Omental fat pad (tissue), 3 donors: ENCODE measurements at regions not wholly inside any gene's neighbourhood (a gene's known extent, or its start where the extent isn't known, plus 50 kb on each side); places are given as distances from the start of the nearest gene placed in this dataset.

Experiments used
- ATAC-seq: fragments of 150-250 bp; one replicate; pipeline ENCODE4 v1.9.1; 2016; ENCODE audit warnings: mild to moderate bottlenecking, moderate library complexity; ENCODE audit not compliant: low FRiP score
- DNase-seq: peaks from one replicate; pipeline ENCODE4 v3.0.0-alpha.2; 2019; ENCODE audit warnings: low spot score
- CTCF ChIP-seq, 3 donors: fragments of 450-650 bp; IDR thresholded peaks; one replicate each; pipeline ENCODE4 v1.5.1; 2016 to 2017; ENCODE audit warnings: antibody characterized with exemption in 3 of 3, mild to moderate bottlenecking in 3 of 3, moderate library complexity in 2 of 3

- ATAC-seq (no peak), DNase-seq (no peak)
- TF ChIP-seq CTCF (IDR thresholded peaks at IDR 0.05) = no peak
These were observed 241.4 kb downstream of the CENPW start for GRCh38 chr6:126581316-126581715.

GRCh38 chr6:126600258-126600916 is 260.5 kb downstream of the CENPW start:
- TF ChIP-seq CTCF (IDR thresholded peaks at IDR 0.05) = no peak
- no peak for DNase-seq
- ATAC-seq = no peak

- no peak for ATAC-seq
- TF ChIP-seq CTCF (IDR thresholded peaks at IDR 0.05) = no peak
- no peak for DNase-seq
These were observed 263.5 kb downstream of the CENPW start for GRCh38 chr6:126603410-126603809.

GRCh38 chr6:126605089-126605488 is 265.2 kb downstream of the CENPW start:
- DNase-seq (no peak), ATAC-seq (no peak)
- TF ChIP-seq CTCF (IDR thresholded peaks at IDR 0.05) = no peak

- TF ChIP-seq CTCF (IDR thresholded peaks at IDR 0.05) = no peak
- no peak for ATAC-seq
- DNase-seq = no peak
These were observed 267.4 kb downstream of the CENPW start for GRCh38 chr6:126607289-126607688.

GRCh38 chr6:126608681-126609080 is 268.8 kb downstream of the CENPW start:
- ATAC-seq (no peak), DNase-seq (no peak)
- TF ChIP-seq CTCF (IDR thresholded peaks at IDR 0.05) = no peak
